ENCODE measurements at regions not wholly inside any gene's neighbourhood (a gene's known extent, or its start where the extent isn't known, plus 50 kb on each side); places are given as distances from the start of the nearest gene placed in this dataset.
A peak's percentile ranks its signal among the peaks of the same experiment; 100 is the strongest.
"Not testable (repeated sequence)": the region's sequence is repeated elsewhere in the genome, so short reads cannot be mapped to it uniquely, and the experiment has no call there.

DNA sequence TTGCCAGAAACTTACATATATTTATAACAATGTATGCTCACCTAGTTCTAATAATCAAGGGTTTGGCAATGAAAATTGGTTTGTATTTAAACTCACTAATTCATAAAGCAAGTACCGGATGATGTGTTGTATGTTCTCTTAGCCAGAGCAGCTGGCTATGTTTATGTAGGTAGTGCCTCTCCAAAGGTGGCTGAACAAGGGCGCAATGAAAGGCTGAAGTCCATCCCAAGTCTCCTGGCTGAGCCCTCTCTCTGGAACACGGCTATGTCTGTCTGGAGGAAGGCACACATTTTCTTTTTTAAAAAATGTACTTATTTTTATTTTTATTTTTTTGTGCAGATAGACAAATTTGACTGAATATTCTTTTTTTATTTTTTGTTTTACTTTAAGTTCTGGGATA lies 141.2 kb upstream of the DAB2 start:
- DNase-seq (ENCODE audit: low read depth, low spot score), result no peak

DNA sequence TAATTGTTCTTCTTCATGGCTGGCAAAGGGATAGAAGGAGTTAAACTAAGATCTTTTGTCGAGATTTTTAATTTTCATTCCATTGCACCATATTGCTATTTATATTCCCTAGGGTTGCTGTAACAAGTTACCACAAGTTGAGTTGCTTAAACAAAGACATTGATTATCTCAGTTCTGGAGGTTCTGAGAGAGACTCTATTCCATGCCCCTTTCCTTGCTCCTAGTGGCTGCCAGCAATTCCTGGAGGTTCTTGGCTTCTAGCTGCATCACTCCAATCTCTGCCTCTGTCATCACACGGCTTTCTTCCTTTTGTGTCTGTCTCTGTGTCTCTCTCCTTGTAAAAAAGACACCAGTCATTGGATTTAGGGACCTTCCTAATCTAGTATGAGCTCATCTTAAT lies 136.6 kb upstream of the DAB2 start:
- DNase-seq (ENCODE audit: low read depth, low spot score), result no peak

DNA sequence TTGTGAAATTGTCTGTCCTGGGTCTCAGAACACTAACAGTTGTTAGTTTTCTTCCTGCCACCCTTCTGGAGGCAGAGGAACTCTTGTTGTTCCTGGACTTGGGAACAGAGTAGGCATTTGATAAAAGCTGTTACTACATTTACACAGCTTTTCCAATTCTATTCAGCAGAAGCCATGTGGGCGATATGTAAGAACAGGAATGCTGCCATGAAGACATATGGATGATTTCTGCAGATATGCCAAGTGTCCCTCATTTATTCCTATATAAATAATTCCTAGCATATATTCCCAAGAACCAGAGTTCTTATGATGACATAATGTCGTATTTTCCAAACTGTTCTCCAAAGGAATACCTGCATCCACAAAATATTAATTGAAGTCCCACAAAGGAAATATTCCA lies 135.9 kb upstream of the DAB2 start:
- DNase-seq (ENCODE audit: low read depth, low spot score), result no peak

DNA sequence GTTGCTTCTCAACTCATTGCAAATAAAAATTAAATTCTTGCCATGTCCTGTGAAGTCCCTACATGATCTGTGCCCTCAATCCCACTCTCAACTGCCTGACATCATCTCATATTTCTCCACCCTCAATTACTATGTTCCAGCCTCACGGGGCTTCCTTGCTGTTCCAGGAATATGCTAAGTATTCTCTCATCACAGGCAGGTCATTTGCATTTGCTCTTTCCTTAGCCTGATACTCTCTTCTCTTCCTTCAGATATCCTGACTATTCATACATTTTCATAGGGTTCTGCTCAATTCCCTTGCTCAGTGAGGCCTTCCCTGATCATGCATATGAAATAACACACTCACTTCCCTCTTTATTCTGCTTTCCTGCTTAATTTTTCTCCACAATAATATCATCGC lies 135.1 kb upstream of the DAB2 start:
- no peak for DNase-seq (ENCODE audit: low read depth, low spot score)

DNA sequence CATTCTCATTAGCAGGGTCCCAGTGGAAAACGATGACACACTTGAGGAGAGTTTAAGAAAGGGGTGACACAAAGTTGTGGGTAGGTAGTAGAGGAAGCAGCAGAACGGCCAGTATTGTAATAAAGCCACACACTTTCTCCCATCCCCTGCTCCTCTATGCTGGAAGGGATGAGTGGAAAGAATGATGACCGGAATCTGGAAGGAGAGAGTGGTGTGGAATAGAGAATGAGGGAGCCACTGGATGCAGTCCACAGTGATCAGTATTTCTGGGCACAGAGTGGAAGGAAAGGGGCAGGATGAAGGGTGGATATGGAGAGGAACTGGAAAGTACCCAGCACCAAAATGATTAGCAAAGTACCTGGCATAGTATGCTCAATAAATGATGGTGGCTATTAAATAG lies 133.8 kb upstream of the DAB2 start:
- no peak for DNase-seq (ENCODE audit: low read depth, low spot score)

DNA sequence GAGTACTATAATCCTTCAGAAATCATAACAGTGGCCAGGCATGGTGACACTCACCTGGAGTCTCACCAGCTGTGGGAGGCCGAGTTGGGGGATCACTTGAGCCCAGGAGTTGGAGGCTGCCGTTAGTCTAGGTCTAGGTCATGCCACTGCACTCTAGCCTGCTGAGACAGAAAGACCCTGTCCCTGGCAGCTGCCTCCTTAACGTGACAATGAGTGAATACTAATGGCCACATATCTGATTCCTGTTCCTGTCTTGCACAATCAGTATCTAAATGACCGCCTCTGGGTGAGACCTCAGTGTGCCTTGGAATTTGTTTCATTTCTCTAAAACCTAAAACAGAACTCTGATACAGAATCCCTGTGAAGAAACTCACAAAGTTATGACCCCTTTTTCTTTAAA lies 131.0 kb upstream of the DAB2 start:
- DNase-seq (ENCODE audit: low read depth, low spot score), result no peak

DNA sequence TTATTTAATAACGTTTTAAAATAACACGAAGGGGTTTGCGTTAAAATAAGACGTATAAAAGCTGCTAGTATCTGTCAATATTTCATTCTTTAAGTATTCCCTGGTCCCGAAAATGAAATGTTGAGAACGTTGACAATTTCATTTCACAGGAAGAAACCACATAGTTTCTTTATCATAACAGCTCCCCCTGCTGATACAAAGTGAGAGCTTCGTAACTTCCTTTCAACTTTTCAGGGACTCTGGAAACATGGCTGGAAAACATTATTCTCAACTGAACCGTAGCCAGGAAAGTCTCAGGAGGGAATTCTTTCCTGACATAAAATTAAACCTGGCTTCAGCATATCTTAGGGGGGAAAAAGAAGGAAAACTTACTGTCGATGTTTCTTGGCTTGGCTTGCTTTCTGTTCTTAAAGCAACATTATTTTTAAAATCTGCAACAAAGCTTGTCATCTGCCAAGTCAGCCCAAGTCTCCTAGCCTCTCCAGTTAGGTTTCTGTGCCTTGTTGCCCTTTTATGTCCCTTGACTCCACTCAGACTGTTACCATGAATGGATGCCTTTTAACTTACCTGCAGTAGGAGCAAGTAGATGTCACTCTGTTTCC lies 122.9 kb upstream of the DAB2 start:
- no peak for DNase-seq (ENCODE audit: low read depth, low spot score)

DNA sequence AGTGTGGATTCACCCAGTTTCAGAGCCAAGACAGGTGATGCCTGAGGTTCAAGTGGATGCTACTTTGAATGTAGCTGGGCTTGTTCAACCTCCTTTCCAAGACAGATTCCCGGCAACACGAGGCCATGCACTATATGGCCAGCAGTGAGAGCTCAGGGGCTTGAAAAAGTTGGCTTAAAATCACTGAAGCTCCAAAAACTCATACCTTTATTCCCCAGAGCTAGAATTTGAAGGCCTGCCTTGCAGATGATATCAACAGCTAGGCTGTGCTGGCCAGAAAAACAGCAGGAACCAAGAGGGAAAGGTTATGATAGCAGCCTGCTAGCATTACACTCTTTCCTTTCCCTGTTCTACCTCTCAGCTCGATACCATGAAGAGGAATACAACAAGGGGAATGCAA lies 120.2 kb upstream of the DAB2 start:
- DNase-seq (ENCODE audit: low read depth, low spot score), result no peak

DNA sequence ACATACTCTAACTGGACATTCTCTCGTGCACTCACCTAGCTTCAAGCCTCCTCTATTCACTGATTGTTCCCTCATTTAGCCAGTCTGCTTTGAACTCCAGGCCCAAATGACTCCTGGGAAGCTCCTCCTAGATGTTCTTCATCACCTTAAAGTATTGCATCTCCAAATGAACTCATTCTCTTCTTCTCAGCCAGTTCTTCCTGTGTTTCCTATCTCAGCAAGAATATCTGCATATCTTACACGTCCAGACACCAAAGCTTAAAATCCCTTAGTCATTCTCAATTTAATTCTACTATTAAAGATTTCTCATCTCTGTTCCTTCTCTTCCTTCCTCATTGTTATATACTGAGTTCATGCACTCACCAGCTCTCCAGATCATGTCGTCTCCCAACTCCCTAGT lies 118.6 kb upstream of the DAB2 start:
- DNase-seq (ENCODE audit: low read depth, low spot score), result no peak

DNA sequence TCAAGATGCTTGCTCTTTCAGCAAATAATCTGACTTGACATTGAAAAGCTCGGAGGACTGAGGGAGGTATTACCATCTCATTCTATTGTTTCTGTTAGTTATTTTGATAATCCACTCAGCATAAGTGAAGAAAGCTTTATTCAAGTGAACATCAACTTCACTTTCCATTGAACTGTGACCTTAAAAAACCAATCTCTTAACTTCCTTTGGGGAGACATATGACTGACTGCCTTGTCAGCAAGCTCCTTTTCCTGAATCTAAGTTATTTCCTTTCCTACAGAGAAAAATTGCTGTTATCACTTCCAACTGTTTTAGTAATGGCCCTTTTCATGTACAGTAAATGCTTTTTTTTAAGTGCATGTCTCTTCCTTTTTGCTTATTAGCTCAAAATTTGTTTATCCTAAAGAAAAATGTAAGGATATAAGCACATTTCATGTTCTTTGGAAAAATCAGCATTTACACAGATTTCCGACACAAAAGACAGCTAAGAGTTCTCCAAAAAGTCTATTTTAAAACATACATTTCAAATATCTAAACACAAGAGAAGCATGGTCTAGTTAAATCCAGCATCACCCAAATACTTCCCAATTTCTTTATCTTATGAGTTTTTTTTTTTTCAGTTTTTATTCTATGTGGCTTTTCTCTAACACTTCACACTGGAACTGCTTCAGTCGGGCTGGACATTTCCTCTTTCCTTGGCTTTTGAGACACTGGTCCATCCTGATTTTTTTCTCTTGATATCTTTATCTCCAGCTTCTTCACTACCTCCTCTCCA lies 117.9 kb upstream of the DAB2 start:
- DNase-seq (ENCODE audit: low read depth, low spot score), result no peak

DNA sequence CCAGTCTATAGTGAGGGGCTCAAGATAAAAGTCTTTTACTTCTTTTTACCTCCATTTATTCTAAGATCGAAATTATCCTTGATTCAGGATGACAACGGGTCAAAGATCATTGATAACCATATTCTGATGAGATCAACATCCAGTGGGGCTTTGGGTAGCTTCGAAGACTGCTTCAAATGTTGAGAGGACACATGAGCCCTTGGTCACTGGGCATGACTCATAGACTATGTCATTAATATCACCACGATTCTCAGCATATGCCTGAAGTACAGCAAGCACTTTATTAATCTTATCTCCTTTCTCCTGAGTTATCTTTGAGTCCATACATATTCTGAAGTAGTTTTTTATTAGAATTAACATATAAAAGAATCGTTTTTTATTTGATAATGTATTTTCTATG lies 117.1 kb upstream of the DAB2 start:
- DNase-seq (ENCODE audit: low read depth, low spot score), result no peak

DNA sequence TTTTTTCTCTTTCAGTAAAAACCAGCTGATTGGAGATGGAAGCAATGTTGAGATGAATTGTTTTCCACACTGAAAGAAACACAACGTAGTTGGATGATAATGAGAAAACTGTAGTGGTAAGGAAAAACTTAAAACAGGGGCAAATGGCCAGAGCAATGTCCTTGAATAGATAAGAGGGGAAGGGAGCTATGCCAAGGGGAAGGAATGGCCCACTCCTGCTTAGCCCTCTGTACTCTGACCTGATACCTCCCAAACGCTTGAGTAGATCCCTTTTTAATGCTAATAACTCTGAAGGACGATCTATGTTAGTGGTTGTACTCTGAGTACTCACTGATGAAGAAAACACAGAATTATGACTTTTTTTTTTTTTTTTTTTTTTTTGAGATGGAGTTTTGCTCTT lies 114.7 kb upstream of the DAB2 start:
- DNase-seq (ENCODE audit: low read depth, low spot score), result no peak

DNA sequence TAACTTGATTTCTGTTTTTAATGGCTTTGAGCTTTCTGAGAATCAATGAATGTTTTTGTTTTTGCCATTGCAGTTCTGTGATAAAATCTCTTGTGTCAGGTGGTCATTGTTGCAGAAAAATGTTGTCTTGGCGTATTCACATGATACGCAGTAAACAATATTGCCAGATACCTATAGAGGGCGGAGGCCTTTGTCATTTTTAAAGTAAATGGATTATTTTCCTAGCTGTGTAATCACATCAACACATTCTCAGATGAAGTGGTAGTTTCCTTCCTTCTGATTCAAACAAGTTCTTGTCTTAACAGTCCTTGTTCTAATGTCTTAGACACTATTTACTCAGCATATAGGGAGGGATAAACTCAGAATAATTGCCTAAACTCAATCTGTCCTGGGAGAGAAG lies 109.9 kb upstream of the DAB2 start:
- no peak for DNase-seq (ENCODE audit: low read depth, low spot score)

DNA sequence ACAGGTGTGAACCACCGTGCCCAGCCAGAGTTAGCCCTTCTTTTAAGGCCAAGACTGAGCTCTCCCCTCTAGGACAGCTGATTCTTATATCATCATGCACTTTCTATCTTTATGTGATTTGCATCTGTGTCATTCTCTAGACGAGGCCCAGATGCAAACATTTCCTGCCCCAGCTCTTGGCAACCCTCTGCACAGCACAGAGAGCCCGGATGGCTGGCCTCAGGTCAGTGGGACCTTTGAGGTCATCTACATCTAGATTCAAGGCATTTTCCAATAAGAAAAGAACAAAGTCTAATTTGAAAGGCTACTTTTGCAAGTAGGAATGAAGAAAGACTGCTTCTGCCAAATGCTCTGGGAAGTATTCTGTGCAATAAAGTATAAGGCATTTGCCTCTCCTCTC lies 109.0 kb upstream of the DAB2 start:
- DNase-seq (ENCODE audit: low read depth, low spot score), result no peak

DNA sequence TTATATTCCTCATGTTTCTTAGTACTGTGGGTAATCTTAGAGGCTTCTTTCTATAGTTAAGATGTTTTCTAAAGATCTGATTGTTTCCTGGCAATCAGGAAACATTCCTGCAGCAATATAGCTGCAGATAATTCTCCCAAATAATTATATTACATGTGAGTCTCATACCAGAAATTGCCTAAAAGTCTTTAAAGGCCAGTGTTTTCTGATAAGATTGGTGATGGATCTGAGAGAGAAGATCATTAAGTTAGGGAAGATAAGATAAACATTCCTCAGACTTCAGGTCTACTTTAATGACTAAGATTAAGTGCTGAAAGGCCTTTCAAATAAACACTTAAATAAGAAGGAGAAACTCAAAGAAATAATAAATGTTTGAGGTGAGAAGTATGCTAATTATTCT lies 107.7 kb upstream of the DAB2 start:
- DNase-seq (ENCODE audit: low read depth, low spot score), result no peak

DNA sequence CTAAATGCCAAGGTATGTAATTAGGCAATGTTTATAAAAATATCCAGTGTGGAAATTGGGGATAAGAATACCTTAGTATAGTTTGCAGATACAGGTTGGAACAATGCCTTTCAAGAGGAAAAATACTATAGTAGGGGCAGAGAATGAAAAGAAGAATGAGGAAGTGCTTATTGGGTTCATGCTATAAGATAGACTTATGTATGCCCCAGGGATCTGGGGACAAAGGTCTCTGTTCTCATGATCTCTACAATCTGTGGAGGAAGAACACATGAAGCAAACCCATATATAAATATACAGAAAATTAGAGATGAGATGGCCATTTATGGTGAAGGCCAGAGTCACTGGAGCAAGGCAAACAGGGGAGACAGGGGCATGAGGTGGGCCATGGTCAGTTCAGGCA lies 106.5 kb upstream of the DAB2 start:
- DNase-seq (ENCODE audit: low read depth, low spot score), result no peak

DNA sequence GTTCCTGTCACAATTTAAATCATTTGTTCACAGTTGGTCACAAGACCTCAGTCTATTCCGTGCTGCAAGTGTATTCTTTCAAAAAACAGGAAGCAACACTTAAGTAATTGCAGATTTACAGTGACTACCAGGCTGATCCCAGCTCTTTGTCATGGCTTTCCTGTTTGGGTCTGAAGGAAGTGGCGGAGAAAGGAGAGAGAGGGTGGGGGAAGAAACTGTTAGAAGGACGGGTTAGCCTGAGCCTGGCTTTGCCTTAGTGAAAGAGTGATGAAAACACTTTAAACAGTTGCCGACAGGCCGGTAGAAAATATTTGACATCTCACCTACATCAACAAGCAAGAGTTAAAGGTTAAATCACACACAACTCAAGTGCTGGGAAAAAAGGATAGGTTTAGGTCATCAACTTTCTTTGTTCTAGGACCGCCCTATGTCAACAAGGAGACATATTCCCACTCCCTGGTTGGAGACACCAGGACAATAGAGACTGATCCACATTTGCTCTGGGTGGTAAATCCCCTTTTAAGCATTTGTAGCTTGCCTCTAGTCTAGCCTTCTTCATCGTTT lies 102.2 kb upstream of the DAB2 start:
- peak; percentile 4 for DNase-seq (ENCODE audit: low read depth, low spot score)

DNA sequence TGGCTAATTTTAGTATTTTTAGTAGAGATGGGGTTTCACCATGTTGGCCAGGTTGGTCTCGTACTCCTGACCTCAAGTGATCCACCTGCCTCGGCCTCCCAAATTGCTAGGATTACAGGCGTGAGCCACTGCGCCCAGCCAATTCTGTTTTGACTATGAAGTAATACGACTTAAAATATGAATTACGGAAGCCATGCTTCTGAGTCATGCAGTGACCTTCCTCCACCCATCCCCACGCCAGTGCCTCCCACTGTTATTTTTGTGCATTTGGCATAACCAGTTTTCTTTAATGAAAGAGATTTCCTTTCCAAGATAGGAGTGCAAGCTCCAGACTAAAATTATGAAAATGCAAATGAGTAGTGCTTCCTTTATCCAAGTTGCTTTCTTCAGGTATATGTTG lies 101.0 kb upstream of the DAB2 start:
- DNase-seq (ENCODE audit: low read depth, low spot score), result not testable (repeated sequence)

DNA sequence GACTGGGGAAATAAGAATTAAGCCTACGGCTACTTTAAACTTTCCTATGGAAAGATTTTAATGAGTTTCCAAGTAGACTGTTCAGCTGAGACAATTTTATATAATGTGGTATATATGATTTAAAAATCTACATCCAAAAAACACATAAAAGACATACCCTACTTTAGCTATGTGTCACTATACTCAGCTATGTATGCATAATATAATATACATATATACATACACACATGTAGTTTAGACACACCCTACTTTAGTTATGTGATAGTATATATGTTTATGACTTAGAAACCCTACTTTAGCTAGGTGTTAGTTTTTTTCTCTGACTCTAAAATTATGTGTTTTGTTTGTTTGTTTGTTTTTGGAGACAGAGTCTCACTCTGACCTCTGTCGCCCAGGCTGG lies 100.5 kb upstream of the DAB2 start:
- no peak for DNase-seq (ENCODE audit: low read depth, low spot score)

DNA sequence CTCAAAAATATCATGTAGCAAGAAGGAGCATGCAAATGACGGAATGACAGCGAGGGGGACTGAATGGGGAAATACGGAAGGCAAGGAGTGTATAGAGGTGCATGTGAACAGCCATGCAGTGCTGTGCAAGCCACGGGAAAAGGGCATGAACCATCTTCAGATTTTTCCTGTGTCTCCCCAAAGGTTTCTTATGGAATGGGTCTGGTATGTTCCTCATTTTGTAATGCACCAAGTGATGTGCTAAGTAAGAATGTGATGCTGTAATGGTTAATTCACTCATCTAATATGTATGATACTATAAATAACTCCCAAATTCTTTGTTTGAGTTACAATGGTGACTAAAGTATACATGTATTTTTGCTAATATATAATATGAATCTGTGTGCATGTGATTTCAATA lies 99.0 kb upstream of the DAB2 start:
- no peak for DNase-seq (ENCODE audit: low read depth, low spot score)

DNA sequence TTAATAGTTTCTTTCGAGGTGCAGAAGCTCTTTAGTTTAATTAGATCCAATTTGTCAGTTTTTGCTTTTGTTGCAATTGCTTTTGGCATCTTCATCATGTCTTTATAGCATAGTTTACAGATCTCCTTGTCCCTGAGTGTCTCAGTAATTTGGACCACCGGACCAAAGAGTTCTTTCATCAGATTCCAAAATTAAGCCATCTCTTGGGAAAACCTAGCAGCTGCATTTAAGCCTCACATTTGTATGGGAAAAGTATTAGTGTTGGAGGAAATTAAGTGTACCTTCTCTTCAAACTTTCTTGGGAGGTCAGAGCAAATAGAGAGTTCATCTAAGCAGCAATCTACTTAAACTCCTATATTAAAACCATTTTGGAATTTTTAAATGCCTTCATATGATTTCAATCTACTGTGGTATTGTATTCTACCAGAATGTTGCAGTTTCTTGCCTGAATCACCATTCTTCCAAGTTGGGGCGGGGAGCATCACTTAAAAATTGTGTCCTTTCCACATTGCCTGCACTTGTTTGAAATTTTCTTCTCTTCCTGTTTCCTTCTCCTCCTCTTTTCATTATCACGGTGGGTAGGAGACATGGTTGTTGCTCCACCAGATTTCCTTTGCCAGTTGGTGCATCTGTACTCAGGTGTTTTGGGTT lies 97.3 kb upstream of the DAB2 start:
- no peak for DNase-seq (ENCODE audit: low read depth, low spot score)

DNA sequence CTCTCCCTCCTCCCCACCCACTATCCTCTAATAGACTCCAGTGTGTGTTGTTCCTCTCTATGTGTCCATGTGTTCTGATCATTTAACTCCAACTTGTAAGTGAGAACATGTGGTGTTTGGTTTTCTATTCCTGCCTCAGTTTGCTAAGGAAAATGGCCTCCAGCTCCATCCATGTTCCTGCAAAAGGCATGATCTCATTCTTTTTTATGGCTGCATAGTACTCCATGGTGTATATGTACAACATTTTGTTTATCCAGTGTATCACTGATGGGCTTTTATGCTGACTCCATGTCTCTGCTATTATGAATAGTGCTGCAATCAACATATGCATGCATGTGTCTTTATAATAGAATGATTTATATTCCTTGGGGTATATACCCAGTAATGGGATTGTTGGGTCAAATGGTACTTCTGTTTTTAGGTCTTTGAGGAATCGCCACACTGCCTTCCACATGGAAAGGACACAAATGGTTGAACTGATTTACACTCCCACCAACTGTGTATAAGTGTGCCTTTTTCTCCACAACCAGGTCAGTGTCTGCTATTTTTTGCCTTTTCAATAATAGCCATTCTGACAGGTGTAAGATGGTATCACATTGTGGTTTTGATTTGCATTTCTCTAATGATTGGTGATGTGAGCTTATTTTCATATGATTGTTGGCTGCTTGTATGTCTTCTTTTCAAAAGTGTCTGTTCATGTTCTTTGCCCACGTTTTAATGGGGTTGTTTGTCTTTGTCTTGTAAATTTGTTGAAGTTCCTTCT lies 96.5 kb upstream of the DAB2 start:
- no peak for DNase-seq (ENCODE audit: low read depth, low spot score)
